GM10266 (cell line): ENCODE measurements at regions not wholly inside any gene's neighbourhood (a gene's known extent, or its start where the extent isn't known, plus 50 kb on each side); places are given as distances from the start of the nearest gene placed in this dataset.

Source experiments
- DNase-seq: peaks from one replicate; pipeline ENCODE4 v3.0.0; 2012; ENCODE audit errors: extremely low spot score
- CTCF ChIP-seq: IDR thresholded peaks from 2 replicates; pipeline ENCODE4 v1.5.1; 2012; ENCODE audit warnings: mild to moderate bottlenecking, low read depth; ENCODE audit not compliant: control insufficient read depth, insufficient read depth; ENCODE audit errors: missing control alignments

GRCh38 chr11:103832762-103833161 lies 203.7 kb upstream of the DDI1 start:
- no peak for DNase-seq
- TF ChIP-seq CTCF: no peak

GRCh38 chr11:103842191-103842590 lies 194.2 kb upstream of the DDI1 start:
- no peak for DNase-seq
- no peak for TF ChIP-seq CTCF

GRCh38 chr11:103842795-103843194 lies 193.6 kb upstream of the DDI1 start:
- DNase-seq: no peak
- TF ChIP-seq CTCF: no peak

- no peak for TF ChIP-seq CTCF
- no peak for DNase-seq
Observed at GRCh38 chr11:103844327-103845215, 191.9 kb upstream of the DDI1 start.

- DNase-seq: no peak
- no peak for TF ChIP-seq CTCF
Observed at GRCh38 chr11:103845331-103845730, 191.1 kb upstream of the DDI1 start.

- DNase-seq: no peak
Observed at GRCh38 chr11:103848686-103849085, 187.8 kb upstream of the DDI1 start.

More at GRCh38 chr11:103848686-103849085, 187.8 kb upstream of the DDI1 start:
- TF ChIP-seq CTCF: no peak
